SHP77 treated with DMSO at 0.1 percent for 48 hours (cell line): ENCODE measurements at regions not wholly inside any gene's neighbourhood (a gene's known extent, or its start where the extent isn't known, plus 50 kb on each side); places are given as distances from the start of the nearest gene placed in this dataset.

Experiments
- DNase-seq: peaks from one replicate; lab custom pipeline; 2025; lab: John Stamatoyannopoulos, UW

DNA sequence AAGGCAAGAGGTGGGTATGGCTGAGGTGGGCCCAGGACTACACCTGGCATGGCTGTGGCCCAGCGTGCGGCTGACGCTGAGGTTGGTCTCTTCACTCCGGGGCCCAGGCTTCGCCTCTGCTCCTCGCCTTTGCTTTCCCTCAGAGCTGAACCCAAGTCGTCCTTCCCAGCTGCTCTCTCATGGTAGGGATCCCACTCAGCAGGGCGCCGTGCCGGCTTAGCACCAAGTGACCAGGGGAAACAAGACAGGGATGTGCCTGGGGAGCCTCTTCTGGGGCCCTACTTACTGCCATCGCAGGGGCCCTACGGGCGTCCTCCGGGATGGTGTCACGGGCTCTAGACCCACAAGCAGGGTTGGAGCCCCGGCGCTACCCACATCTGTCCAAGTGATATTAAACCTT is 138.1 kb upstream of the ALKAL2 start:
- no peak for DNase-seq

- no peak for DNase-seq
Measured at GRCh38 chr2:425243-425642, 137.4 kb upstream of the ALKAL2 start.

GRCh38 chr2:424306-425171 is 136.6 kb upstream of the ALKAL2 start:
- DNase-seq = no peak

- no peak for DNase-seq
Measured at GRCh38 chr2:423479-423878, 135.6 kb upstream of the ALKAL2 start.

- DNase-seq = no peak
Measured at GRCh38 chr2:422676-423435, 135.0 kb upstream of the ALKAL2 start.

DNA sequence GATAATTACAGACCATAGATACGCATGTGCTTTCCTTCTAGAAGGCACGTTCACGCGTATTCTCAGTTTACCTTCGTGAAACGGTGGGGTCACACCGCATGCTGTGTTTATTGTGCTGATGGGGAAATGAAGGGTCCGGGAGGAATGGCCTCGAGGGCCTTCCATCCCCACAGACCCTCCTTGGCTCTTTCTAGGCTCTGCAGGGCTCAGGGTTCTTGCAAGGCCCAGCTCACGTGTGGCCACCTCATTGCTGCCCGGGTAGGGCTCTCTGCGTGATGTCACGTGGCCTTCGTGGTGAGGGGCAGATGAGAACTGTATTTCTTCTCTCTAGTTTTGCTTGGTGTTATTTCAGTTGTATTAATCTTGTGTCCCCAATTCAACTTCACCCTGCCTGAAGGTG is 133.5 kb upstream of the ALKAL2 start:
- no peak for DNase-seq

- DNase-seq = no peak
Measured at GRCh38 chr2:419687-420317, 131.9 kb upstream of the ALKAL2 start.

GRCh38 chr2:417662-418061 is 129.8 kb upstream of the ALKAL2 start:
- no peak for DNase-seq

DNA sequence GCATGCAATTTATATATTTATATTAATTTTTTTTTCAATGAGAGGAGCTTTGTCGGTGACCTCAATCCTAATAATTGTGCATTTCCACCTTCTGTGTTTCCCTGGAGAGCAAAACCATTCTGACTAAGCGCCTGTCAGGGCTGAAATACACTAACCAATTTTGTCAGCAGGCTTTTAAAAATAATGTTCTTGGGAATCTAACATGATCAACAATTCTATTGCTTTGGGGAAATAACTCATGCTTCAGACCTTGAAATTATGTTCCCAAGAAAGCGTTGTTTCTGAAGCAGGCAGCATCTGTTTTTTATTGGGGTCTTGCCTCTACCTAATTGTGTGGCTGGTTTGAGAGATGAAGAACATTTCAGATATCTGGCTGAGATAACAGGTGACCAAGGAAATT is 129.1 kb upstream of the ALKAL2 start:
- DNase-seq = no peak

- no peak for DNase-seq
Measured at GRCh38 chr2:415986-416610, 128.2 kb upstream of the ALKAL2 start.

GRCh38 chr2:409523-409922 is 121.6 kb upstream of the ALKAL2 start:
- no peak for DNase-seq

- no peak for DNase-seq
Measured at GRCh38 chr2:407630-408029, 119.7 kb upstream of the ALKAL2 start.

DNA sequence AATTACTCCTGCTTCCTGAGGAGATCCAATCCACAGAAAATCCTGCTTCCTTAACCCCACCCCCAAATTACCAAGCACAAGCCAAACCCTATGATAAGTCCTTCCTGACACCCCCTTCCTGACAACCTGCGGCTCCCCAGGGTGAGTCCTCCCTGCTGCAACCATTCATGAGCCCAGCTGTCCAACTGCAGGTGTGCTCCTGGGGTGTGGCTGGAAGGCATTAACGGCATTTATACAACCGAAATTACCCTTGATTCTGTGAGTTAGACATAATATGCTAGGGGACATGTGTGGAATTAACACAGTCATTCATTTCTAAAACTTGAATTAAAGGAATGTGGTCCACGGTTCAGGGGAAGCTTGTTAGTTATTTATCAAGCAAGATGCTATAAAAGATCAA is 119.0 kb upstream of the ALKAL2 start:
- no peak for DNase-seq

- no peak for DNase-seq
Measured at GRCh38 chr2:406231-406630, 118.3 kb upstream of the ALKAL2 start.

- DNase-seq = no peak
Measured at GRCh38 chr2:404581-404980, 116.7 kb upstream of the ALKAL2 start.

- no peak for DNase-seq
Measured at GRCh38 chr2:403682-404081, 115.8 kb upstream of the ALKAL2 start.

- DNase-seq = no peak
Measured at GRCh38 chr2:402721-403120, 114.8 kb upstream of the ALKAL2 start.

DNA sequence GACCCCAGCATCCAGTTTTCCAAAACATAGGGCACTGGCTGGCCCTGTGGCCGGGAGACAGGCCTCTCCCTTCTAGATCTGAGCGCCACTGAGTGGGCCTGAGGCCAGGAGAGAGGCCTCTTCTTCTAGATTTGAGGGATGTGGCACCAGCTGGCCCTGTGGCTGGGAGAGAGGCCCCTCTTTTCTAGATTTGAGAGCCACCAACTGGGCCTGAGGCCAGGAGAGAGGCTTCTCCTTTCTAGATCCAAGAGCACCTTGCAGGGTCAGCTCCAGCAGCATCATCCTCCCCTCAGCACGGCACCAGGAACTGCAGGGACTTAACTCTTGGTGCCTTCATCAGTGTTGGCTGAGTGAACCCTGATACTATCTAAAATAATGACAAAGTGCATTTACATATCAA is 114.3 kb upstream of the ALKAL2 start:
- no peak for DNase-seq

DNA sequence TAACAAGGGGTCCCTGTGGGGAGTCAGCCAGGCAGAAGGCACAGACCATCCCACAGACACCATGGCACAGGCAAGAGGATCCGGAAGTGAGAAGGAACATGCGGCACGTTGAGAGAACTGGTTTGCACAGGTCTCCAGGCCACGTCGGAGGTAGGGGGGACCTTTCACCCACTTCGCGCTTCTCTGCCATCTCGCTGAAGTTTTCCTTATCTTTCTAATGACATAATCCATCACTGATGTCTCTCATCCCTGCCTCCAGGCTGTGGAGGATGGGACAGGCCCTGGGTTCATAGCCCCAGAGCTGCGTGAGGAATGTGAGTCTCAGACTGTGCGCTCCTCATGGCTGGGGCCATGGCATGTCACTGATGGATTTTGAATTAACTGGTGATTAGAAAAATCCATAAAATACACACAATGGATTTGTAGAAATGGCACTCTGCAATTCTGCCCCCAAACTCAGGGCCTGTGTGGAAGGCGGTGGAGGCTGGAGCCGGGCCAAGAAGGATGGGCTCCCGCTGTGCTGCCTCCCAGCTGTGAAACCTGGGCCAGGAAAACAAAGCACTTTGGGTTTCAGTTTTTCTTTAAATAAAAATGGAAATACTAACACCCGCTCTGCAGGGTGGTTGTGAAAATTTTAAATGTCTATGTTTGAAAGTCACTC is 113.3 kb upstream of the ALKAL2 start:
- DNase-seq = no peak

DNA sequence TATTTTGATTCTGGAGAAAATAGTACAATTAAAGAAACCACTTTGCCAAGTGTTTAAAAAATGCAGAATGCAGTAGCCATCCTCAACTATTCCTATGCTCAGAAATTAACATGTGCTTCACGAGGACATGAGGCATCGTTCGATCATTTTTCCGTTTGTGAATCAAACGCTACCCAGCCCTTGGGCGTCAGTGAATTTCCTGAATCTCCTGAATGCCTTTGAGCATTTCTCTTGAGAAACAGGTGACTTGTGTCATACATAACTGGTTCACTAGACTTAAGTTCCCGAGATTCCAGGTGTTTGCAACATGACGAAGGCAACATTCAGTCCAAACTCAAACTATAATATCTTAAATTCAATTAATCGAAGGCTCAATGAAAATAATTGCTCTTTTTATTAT is 110.0 kb upstream of the ALKAL2 start:
- no peak for DNase-seq

GRCh38 chr2:397521-397920 is 109.6 kb upstream of the ALKAL2 start:
- no peak for DNase-seq

GRCh38 chr2:396903-397302 is 109.0 kb upstream of the ALKAL2 start:
- no peak for DNase-seq
